ENCODE measurements at regions not wholly inside any gene's neighbourhood (a gene's known extent, or its start where the extent isn't known, plus 50 kb on each side); places are given as distances from the start of the nearest gene placed in this dataset.

- Histone ChIP-seq H3K36me3 (ENCODE audit: control insufficient read depth, insufficient read depth, low read length) (no peaks in the 10 kb centered on the region), H3K27me3 (ENCODE audit: control insufficient read depth, insufficient read depth, low read length) (no peaks in the 10 kb centered on the region), H3K4me3 (ENCODE audit: low read length) (no peak overlapping the region), H3K27ac (ENCODE audit: low read length) (no peak overlapping the region), H3K9me3 (ENCODE audit: control insufficient read depth, low read depth, low read length) (no peaks in the 10 kb centered on the region), H3K4me1 (ENCODE audit: control insufficient read depth, insufficient read depth, low read length) (no peaks in the 10 kb centered on the region)
- WGBS (ENCODE audit: insufficient coverage, low lambda C conversion rate) = 0% methylated on average over 1 of the region's 2 CpGs
- DNase-seq = no peak
Observed at GRCh38 chr7:114317450-114318098, 97.0 kb upstream of the FOXP2 start.

DNA sequence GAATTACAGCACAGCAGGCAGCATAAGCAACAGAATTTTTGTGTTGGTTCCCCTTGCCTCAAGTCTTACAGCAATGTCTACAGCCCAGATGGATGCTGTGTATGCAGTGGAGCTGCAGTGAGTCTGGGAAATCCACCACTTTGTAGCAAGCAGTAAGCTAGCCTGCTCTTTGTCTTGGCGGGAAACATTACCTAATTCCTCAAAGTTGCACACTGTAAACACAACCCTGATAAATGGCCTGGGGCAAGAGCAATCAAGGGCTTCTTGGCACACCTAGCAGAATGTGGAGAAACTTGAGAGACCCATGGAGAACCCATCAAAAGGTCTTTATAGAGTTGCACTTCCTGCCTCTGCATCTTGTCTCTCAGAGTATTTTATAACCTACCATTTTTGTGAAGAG, 102.0 kb upstream of the FOXP2 start:
- DNase-seq = no peak
- WGBS (ENCODE audit: insufficient coverage, low lambda C conversion rate) = no CpG with 5 or more reads among the region's 1 CpG

GRCh38 chr7:114310345-114311110, 104.1 kb upstream of the FOXP2 start:
- WGBS (ENCODE audit: insufficient coverage, low lambda C conversion rate) = no CpG with 5 or more reads among the region's 6 CpGs
- Histone ChIP-seq H3K27me3 (ENCODE audit: control insufficient read depth, insufficient read depth, low read length) (no peaks in the 10 kb centered on the region), H3K4me3 (ENCODE audit: low read length) (no peak overlapping the region), H3K9me3 (ENCODE audit: control insufficient read depth, low read depth, low read length) (no peaks in the 10 kb centered on the region), H3K27ac (ENCODE audit: low read length) (no peak overlapping the region), H3K4me1 (ENCODE audit: control insufficient read depth, insufficient read depth, low read length) (no peaks in the 10 kb centered on the region), H3K36me3 (ENCODE audit: control insufficient read depth, insufficient read depth, low read length) (no peaks in the 10 kb centered on the region)
- DNase-seq = no peak

More for the DNA sequence above, 102.0 kb upstream of the FOXP2 start:
- no peaks in the 10 kb centered on the region for H3K36me3 ChIP-seq (ENCODE audit: control insufficient read depth, insufficient read depth, low read length)
- no peaks in the 10 kb centered on the region for H3K9me3 ChIP-seq (ENCODE audit: control insufficient read depth, low read depth, low read length)
- H3K4me1 ChIP-seq (ENCODE audit: control insufficient read depth, insufficient read depth, low read length) = no peaks in the 10 kb centered on the region
- no peak overlapping the region for H3K27ac ChIP-seq (ENCODE audit: low read length)
- H3K4me3 ChIP-seq (ENCODE audit: low read length) = no peak overlapping the region
- no peaks in the 10 kb centered on the region for H3K27me3 ChIP-seq (ENCODE audit: control insufficient read depth, insufficient read depth, low read length)

DNA sequence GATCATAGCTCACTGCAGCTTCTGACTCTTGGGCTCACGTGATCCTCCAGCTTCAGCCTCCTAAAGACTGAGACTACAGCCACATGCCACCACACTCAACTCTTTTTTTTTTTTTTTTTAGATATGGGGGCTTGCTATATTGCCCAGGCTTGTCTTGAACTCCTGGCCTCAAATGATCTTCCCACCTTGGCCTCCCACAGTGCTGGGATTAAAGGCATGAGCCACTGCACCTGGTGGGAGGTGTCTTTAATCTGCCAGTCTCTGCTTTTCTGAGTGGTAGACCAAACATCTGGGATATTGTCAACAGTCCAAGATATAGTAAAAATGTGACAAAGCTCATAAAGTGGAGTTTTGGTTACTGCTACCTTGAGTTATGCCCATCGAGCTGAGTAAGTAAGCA, 104.9 kb upstream of the FOXP2 start:
- H3K4me3 ChIP-seq (ENCODE audit: low read length) = no peak overlapping the region
- H3K27ac ChIP-seq (ENCODE audit: low read length) = no peak overlapping the region
- no peaks in the 10 kb centered on the region for H3K9me3 ChIP-seq (ENCODE audit: control insufficient read depth, low read depth, low read length)
- WGBS (ENCODE audit: insufficient coverage, low lambda C conversion rate) = no CpG with 5 or more reads among the region's 2 CpGs
- H3K4me1 ChIP-seq (ENCODE audit: control insufficient read depth, insufficient read depth, low read length) = no peaks in the 10 kb centered on the region
- no peaks in the 10 kb centered on the region for H3K27me3 ChIP-seq (ENCODE audit: control insufficient read depth, insufficient read depth, low read length)
- DNase-seq = no peak
- no peaks in the 10 kb centered on the region for H3K36me3 ChIP-seq (ENCODE audit: control insufficient read depth, insufficient read depth, low read length)

DNA sequence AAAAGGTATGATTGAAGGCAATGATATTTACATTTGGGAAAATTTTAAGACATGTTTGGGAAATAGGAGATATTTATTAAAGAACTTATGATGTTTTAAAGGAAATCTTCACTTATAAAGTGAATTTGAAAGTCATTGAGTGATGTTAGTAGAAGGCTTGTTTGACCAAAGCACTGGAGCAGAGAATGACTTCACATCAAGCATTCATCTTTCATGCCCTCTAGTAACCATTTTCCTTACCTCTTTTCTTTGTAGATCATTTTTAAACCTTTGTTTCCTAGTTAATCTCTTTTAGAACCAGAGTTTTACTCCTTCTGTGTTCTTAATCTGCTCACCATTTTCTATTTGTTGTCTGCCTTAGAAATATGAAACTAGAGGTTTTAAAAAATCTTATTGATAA, 111.3 kb upstream of the FOXP2 start:
- Histone ChIP-seq H3K4me1 (ENCODE audit: control insufficient read depth, insufficient read depth, low read length) (no peaks in the 10 kb centered on the region), H3K36me3 (ENCODE audit: control insufficient read depth, insufficient read depth, low read length) (no peaks in the 10 kb centered on the region), H3K9me3 (ENCODE audit: control insufficient read depth, low read depth, low read length) (no peaks in the 10 kb centered on the region), H3K4me3 (ENCODE audit: low read length) (no peak overlapping the region), H3K27ac (ENCODE audit: low read length) (no peak overlapping the region), H3K27me3 (ENCODE audit: control insufficient read depth, insufficient read depth, low read length) (no peaks in the 10 kb centered on the region)
- no peak for DNase-seq

DNA sequence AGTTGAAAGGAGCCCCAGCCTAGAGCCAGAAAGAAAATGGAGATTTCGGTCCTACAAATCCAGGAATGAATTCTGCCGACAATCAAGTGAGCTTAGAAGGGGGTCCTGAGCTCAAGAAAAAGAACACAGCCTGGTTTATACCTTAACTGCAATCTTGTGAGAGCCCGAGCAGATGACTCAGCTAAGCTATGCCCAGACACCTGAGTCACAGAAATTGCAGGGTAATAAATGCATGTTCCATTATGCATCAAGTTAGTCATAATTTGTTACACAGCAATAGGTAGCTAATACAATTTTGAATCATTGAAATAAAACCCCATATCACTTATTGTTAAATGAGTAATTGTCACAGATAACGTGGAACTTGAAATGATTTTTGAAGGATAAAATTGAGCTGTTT, 111.8 kb upstream of the FOXP2 start:
- H3K9me3 ChIP-seq (ENCODE audit: control insufficient read depth, low read depth, low read length) = no peaks in the 10 kb centered on the region
- H3K27me3 ChIP-seq (ENCODE audit: control insufficient read depth, insufficient read depth, low read length) = no peaks in the 10 kb centered on the region
- DNase-seq = no peak
- H3K36me3 ChIP-seq (ENCODE audit: control insufficient read depth, insufficient read depth, low read length) = no peaks in the 10 kb centered on the region
- no CpG with 5 or more reads among the region's 4 CpGs for WGBS (ENCODE audit: insufficient coverage, low lambda C conversion rate)
- no peak overlapping the region for H3K27ac ChIP-seq (ENCODE audit: low read length)
- no peaks in the 10 kb centered on the region for H3K4me1 ChIP-seq (ENCODE audit: control insufficient read depth, insufficient read depth, low read length)
- H3K4me3 ChIP-seq (ENCODE audit: low read length) = no peak overlapping the region

DNA sequence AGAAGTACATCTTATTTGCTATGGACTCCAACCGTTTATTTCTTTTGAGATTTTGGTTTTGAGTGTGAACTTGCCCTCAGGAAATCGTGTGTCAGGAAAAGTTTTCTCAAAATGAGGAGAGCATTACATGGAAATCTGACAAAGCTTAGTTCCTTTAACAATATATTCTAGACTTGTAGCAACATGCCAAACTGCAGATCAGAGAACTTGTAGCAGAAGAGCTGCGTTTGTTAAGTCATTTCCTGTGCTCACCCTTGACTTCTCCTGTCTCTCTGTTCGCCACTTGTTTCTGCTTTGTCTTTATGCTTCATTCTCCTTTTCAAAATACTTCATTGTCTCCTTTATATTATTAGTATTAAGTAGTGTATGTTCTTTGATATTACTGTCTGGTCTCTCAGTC, 116.6 kb upstream of the FOXP2 start:
- H3K27me3 ChIP-seq (ENCODE audit: control insufficient read depth, insufficient read depth, low read length) = no peaks in the 10 kb centered on the region
- no peaks in the 10 kb centered on the region for H3K4me1 ChIP-seq (ENCODE audit: control insufficient read depth, insufficient read depth, low read length)
- DNase-seq = no peak
- 83% methylated on average over 2 of the region's 4 CpGs for WGBS (ENCODE audit: insufficient coverage, low lambda C conversion rate)
- H3K36me3 ChIP-seq (ENCODE audit: control insufficient read depth, insufficient read depth, low read length) = peaks cover 4% of the 10 kb centered on the region
- H3K9me3 ChIP-seq (ENCODE audit: control insufficient read depth, low read depth, low read length) = no peaks in the 10 kb centered on the region
- no peak overlapping the region for H3K27ac ChIP-seq (ENCODE audit: low read length)
- no peak overlapping the region for H3K4me3 ChIP-seq (ENCODE audit: low read length)

DNA sequence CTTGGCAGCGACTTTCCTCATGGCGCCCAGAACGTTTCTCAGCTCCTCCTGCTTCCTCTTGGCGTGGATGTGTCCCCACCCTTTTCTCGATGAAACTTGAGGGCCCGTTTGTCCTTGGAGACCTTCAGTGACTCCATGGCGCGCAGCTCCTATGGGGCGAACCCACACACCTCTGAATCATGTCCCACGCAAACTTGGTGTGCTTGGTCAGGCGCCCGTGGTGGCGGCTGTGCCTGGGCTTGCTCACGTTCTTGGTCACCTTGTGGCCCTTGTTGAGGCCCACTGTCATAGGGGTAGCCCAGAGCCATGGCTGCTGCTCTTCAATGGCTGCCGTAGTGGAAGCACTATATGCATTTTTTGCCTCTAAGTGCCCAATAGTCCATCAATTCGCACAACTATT, 117.5 kb upstream of the FOXP2 start:
- Histone ChIP-seq H3K27ac (ENCODE audit: low read length) (no peak overlapping the region), H3K36me3 (ENCODE audit: control insufficient read depth, insufficient read depth, low read length) (peaks cover 4% of the 10 kb centered on the region), H3K9me3 (ENCODE audit: control insufficient read depth, low read depth, low read length) (no peaks in the 10 kb centered on the region), H3K4me3 (ENCODE audit: low read length) (no peak overlapping the region), H3K4me1 (ENCODE audit: control insufficient read depth, insufficient read depth, low read length) (no peaks in the 10 kb centered on the region), H3K27me3 (ENCODE audit: control insufficient read depth, insufficient read depth, low read length) (no peaks in the 10 kb centered on the region)
- DNase-seq = no peak
- 100% methylated on average over 1 of the region's 16 CpGs for WGBS (ENCODE audit: insufficient coverage, low lambda C conversion rate)

- DNase-seq = no peak
- Histone ChIP-seq H3K4me1 (ENCODE audit: control insufficient read depth, insufficient read depth, low read length) (no peaks in the 10 kb centered on the region), H3K27ac (ENCODE audit: low read length) (no peak overlapping the region), H3K4me3 (ENCODE audit: low read length) (no peak overlapping the region), H3K9me3 (ENCODE audit: control insufficient read depth, low read depth, low read length) (no peaks in the 10 kb centered on the region), H3K36me3 (ENCODE audit: control insufficient read depth, insufficient read depth, low read length) (peaks cover 6% of the 10 kb centered on the region), H3K27me3 (ENCODE audit: control insufficient read depth, insufficient read depth, low read length) (no peaks in the 10 kb centered on the region)
- no CpG with 5 or more reads among the region's 1 CpG for WGBS (ENCODE audit: insufficient coverage, low lambda C conversion rate)
Observed at GRCh38 chr7:114295522-114295921, 119.1 kb upstream of the FOXP2 start.

DNA sequence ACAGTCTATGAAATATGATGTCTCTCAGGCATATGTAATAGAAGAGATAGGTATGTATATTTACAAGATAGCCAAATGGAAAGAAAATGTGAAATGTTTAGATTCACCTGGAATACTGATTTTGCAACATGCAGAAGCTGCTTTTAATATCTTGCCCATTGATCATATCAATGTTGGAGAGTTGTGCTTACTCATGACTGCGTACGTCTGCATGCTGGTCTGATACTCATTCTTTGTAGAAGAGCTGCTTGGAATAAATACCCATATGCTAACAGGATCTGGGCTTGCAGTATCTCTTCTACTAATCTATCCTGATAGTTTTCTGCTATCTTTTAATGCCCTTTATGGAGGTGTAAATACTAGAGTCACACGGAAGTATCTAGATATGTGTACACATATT, 120.6 kb upstream of the FOXP2 start:
- no peaks in the 10 kb centered on the region for H3K9me3 ChIP-seq (ENCODE audit: control insufficient read depth, low read depth, low read length)
- no peak overlapping the region for H3K4me3 ChIP-seq (ENCODE audit: low read length)
- H3K27me3 ChIP-seq (ENCODE audit: control insufficient read depth, insufficient read depth, low read length) = no peaks in the 10 kb centered on the region
- 20% methylated on average over 1 of the region's 3 CpGs for WGBS (ENCODE audit: insufficient coverage, low lambda C conversion rate)
- no peak overlapping the region for H3K27ac ChIP-seq (ENCODE audit: low read length)
- H3K36me3 ChIP-seq (ENCODE audit: control insufficient read depth, insufficient read depth, low read length) = peaks cover 6% of the 10 kb centered on the region
- DNase-seq = no peak
- H3K4me1 ChIP-seq (ENCODE audit: control insufficient read depth, insufficient read depth, low read length) = no peaks in the 10 kb centered on the region
